Brain microvascular endothelial cell (primary cell): ENCODE measurements at regions not wholly inside any gene's neighbourhood (a gene's known extent, or its start where the extent isn't known, plus 50 kb on each side); places are given as distances from the start of the nearest gene placed in this dataset.

Experiments
- DNase-seq: peaks from one replicate; pipeline ENCODE4 v3.0.0-alpha.2; 2020
- H3K27ac ChIP-seq: fragments of 250-450 bp; sonication (Bioruptor Pico); 2 replicates; pipeline ENCODE4 v1.5.1; 2020; ENCODE audit warnings: mild to moderate bottlenecking, moderate library complexity
- H3K27me3 ChIP-seq: fragments of 250-450 bp; sonication (Bioruptor Pico); replicated peaks from 2 replicates; pipeline ENCODE4 v1.5.1; 2020; ENCODE audit warnings: mild to moderate bottlenecking
- H3K36me3 ChIP-seq: fragments of 250-450 bp; sonication (Bioruptor Pico); replicated peaks from 2 replicates; pipeline ENCODE4 v1.5.1; 2020; ENCODE audit warnings: mild to moderate bottlenecking
- H3K4me3 ChIP-seq: 2 replicates; pipeline ENCODE4 v1.5.1; 2011; ENCODE audit warnings: low read depth, mild to moderate bottlenecking, control low read depth, low read length, moderate library complexity
- in situ Hi-C: cut with HindIII; loops from 2 replicates; pipeline ENCODE4 v1.10.0; 2017; ENCODE audit warnings: low sequenced_read_pairs, low pct_ligation_motif_present
- TF ChIP-seq, protein P1 (sequence below): IDR thresholded peaks from 2 replicates; pipeline ENCODE4 v1.5.1; 2011; ENCODE audit warnings: low read depth, mild to moderate bottlenecking, moderate library complexity, low read length, control low read depth, inconsistent platforms; ENCODE audit errors: missing control alignments

DNA sequence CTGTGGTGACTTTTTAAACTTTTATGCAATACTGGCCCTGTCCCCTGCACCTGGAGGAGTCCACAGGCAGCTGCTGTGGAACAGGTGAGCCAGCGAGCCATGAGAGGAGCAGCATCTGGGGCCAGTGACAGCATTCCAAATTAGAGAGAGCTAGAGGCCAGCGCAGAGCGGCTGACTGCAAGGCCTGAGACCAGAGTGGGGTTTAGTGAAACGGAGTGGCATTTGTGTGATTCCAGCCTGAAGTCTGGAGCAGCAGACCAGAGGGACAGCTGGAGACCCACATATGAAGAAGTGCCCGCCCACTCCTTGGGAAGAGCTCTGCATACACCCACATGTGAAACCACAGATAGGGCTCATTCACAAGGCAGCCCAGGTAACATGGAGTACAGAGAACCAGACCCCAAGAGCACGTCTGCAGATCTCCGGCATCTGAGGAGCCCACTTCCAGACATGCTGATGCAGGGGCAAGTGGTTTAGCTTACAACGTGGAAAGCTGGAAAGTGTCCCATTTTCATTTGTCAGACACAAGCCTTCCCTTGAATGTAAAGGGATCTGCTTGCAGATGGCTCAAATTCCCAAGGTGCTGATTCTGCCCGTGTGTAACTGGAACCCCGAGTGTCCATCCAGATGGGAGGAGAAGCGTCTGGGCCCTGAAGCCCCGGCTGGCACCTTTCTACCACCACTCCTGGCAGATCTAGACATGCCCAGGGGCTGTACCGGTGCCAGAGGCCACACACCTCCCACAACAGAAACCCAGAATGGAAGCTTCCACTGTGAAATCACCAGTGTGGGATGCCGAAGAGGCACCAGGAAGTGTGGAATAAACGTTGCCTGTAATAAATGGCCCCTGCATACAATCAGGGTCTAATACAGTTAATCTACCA lies 256.0 kb upstream of the TCERG1L start:
- H3K36me3 ChIP-seq = no peaks in the 10 kb centered on the region
- TF ChIP-seq, protein P1, sequence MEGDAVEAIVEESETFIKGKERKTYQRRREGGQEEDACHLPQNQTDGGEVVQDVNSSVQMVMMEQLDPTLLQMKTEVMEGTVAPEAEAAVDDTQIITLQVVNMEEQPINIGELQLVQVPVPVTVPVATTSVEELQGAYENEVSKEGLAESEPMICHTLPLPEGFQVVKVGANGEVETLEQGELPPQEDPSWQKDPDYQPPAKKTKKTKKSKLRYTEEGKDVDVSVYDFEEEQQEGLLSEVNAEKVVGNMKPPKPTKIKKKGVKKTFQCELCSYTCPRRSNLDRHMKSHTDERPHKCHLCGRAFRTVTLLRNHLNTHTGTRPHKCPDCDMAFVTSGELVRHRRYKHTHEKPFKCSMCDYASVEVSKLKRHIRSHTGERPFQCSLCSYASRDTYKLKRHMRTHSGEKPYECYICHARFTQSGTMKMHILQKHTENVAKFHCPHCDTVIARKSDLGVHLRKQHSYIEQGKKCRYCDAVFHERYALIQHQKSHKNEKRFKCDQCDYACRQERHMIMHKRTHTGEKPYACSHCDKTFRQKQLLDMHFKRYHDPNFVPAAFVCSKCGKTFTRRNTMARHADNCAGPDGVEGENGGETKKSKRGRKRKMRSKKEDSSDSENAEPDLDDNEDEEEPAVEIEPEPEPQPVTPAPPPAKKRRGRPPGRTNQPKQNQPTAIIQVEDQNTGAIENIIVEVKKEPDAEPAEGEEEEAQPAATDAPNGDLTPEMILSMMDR = no peak
- H3K4me3 ChIP-seq = no peak overlapping the region
- no peak for DNase-seq
- H3K27me3 ChIP-seq = no peaks in the 10 kb centered on the region
- in situ Hi-C loops = no loop called here
- no peak overlapping the region for H3K27ac ChIP-seq

DNA sequence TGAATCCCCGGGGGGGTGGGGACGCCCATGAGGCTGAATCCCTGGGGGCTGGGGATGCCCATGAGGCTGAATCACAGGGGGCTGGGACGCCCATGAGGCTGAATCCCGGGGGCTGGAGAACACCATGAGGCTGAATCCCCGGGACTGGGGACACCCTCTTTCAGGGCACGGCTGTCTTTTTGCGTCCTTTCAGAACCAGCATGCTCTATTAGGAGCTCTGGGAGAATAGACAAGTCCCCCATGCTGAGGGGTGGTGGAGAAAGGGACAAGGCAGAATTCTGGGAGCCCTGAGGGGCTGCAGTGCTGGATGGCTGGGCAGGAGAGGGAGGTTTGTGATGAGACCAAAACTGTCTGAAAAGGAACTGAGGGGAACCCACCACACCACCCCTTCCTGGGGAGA lies 257.3 kb upstream of the TCERG1L start:
- no peak for DNase-seq
- Histone ChIP-seq H3K4me3 (no peak overlapping the region), H3K36me3 (no peaks in the 10 kb centered on the region), H3K27ac (no peak overlapping the region), H3K27me3 (no peaks in the 10 kb centered on the region)
- TF ChIP-seq, protein P1 = no peak
- in situ Hi-C loops = no loop called here

DNA sequence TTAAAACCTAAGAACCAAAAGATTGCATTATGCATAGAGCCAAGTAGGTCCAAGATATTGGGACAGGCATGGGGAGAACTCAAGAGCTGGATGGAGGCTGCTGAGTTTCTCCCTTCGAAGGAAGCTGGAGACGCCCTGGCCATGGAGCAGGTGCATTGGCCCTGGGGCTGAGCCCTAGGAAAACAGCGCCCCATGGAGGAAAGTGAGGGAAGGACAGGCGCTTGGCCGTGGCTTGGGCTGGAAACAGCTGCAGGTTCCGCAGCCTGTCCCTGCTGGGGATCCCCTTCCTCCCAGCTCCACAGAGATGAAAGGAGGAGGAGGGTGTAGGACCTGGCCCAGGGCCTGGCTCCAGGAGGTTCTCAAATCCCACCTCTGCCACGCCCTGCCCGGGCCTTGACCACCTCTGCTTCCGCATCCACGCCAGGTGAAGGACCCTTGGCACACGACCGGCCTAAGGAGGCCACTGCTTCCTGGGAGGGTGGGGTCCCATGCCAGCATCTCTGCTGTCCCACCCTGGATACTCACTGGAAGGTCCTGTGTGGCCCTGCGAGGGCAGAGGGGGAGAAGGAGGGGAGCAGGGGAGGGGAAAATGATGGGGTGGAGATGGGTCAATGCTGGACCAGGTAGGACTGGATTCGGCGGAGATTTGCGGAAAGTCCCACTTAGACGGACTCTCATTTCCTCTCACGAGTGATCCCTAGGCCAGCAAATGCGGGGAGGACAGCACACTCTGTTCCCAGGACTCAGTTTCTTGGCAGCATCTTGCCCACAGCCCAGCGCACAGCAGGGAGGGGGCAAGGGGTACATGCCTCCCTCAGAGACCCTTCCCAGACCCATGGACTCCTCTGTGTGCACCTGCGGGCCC lies 258.6 kb upstream of the TCERG1L start:
- no peak overlapping the region for H3K4me3 ChIP-seq
- no peaks in the 10 kb centered on the region for H3K27me3 ChIP-seq
- TF ChIP-seq, protein P1 = no peak
- DNase-seq = no peak
- no peak overlapping the region for H3K27ac ChIP-seq
- H3K36me3 ChIP-seq = no peaks in the 10 kb centered on the region
- in situ Hi-C loops = no loop called here

DNA sequence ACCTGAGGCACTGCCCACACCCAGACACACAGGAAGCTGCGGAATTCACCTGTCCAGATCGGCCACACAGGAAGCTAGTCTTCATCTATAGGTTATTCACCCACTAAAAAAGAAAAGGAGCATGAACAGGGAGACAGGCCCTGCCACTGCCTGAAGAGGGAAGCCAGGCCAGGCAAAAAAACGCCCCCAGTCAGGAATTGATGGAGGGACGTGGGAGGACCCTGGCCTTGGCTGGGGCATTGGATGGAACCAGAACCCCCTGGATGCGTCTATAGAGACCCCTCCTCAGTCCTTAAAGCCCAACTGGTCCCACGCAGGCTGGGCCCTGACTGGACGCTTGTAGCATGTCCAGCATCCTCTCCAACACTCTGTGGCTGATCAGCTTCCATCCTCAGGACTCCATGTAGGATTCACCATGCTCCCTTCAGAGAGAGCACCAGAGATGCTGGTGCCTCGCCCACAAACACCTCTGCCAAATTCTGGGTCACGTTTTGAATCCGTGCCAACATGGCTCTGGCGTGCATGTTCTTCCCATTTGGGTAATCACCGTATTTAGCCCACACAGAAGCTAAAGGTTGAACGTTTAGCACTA lies 259.3 kb upstream of the TCERG1L start:
- TF ChIP-seq, protein P1 = no peak
- DNase-seq = no peak
- Histone ChIP-seq H3K36me3 (no peaks in the 10 kb centered on the region), H3K4me3 (no peak overlapping the region), H3K27me3 (no peaks in the 10 kb centered on the region), H3K27ac (no peak overlapping the region)
- in situ Hi-C loops = no loop called here

DNA sequence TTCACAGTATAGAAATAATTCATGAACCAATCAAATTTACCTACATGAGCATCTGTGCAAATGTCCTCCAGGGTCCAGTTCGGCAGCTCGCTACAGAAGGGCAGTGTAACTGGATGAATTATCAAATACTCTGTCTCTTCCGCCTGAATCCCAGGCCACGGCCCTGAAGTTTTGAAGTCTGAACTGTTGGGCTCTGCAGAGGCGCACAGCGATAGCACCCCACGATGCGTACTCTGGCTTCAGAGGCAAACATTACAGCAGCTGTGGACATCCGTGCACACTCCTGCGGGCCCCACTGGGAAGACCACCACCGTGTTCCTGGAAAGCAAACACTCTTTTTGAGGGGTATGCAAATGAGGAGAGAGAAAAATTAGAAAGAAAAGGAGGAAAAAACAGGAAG lies 259.8 kb upstream of the TCERG1L start:
- H3K36me3 ChIP-seq = no peaks in the 10 kb centered on the region
- H3K27ac ChIP-seq = no peak overlapping the region
- TF ChIP-seq, protein P1 = no peak
- no peak overlapping the region for H3K4me3 ChIP-seq
- DNase-seq = no peak
- no peaks in the 10 kb centered on the region for H3K27me3 ChIP-seq
- in situ Hi-C loops = no loop called here
